ENCODE measurements at regions not wholly inside any gene's neighbourhood (a gene's known extent, or its start where the extent isn't known, plus 50 kb on each side); places are given as distances from the start of the nearest gene placed in this dataset.

GRCh38 chr12:62191491-62192179 lies 68.6 kb upstream of the USP15 start:
- TF ChIP-seq CTCF (conservative IDR thresholded peaks at IDR 0.05 in 1 of 2, IDR thresholded peaks at IDR 0.05 in 1 of 2; ENCODE audit: low read depth in 1 of 2, low read length in 2 of 2) (no peak), EZH2 (IDR thresholded peaks at IDR 0.05; ENCODE audit: low read length, missing control alignments) (peak; percentile 78)
- Histone ChIP-seq H3K9ac (ENCODE audit: insufficient read depth, low read length) (no peak overlapping the region), H3K4me3 (replicated peaks in 1 of 4; ENCODE audit: control extremely low read depth in 1 of 4, insufficient read depth in 1 of 4, low read depth in 3 of 4, low read length in 4 of 4) (peak overlapping the region; percentile 11 to 58 (median 46))

GRCh38 chr12:62192180-62192902 lies 67.9 kb upstream of the USP15 start:
- Histone ChIP-seq H3K36me3 (ENCODE audit: control insufficient read depth, insufficient read depth, low read length) (no peaks in the 10 kb centered on the region), H2AFZ (ENCODE audit: low read length) (peak overlapping the region; percentile 62), H4K20me1 (ENCODE audit: control insufficient read depth, extremely low read depth, insufficient read depth, low read length) (no peaks in the 10 kb centered on the region), H3K27me3 (ENCODE audit: control insufficient read depth, insufficient read depth, low read length) (peaks cover 26% of the 10 kb centered on the region), H3K27ac (ENCODE audit: insufficient read depth, low read length) (no peak overlapping the region), H3K79me2 (ENCODE audit: control insufficient read depth, insufficient read depth, low read length) (no peaks in the 10 kb centered on the region), H3K4me2 (ENCODE audit: extremely low read depth, insufficient read depth, low read length) (peak overlapping the region; percentile 88), H3K4me3 (replicated peaks in 1 of 4; ENCODE audit: control extremely low read depth in 1 of 4, insufficient read depth in 1 of 4, low read depth in 3 of 4, low read length in 4 of 4) (peak overlapping the region; percentile 11 to 58 (median 46)), H3K9ac (ENCODE audit: insufficient read depth, low read length) (no peak overlapping the region), H3K4me1 (ENCODE audit: control insufficient read depth, extremely low read depth, insufficient read depth, low read length) (peaks cover 3% of the 10 kb centered on the region), H3K9me3 (ENCODE audit: control insufficient read depth, insufficient read depth, low read depth, low read length) (no peaks in the 10 kb centered on the region)
- peak; percentile 70 to 74 for TF ChIP-seq CTCF (conservative IDR thresholded peaks at IDR 0.05 in 1 of 2, IDR thresholded peaks at IDR 0.05 in 1 of 2; ENCODE audit: low read depth in 1 of 2, low read length in 2 of 2)
- TF ChIP-seq EZH2 (IDR thresholded peaks at IDR 0.05; ENCODE audit: low read length, missing control alignments): peak; percentile 48
- DNase-seq (ENCODE audit: low read depth in 2 of 2): peak; percentile 74 to 88

More at GRCh38 chr12:62191491-62192179, 68.6 kb upstream of the USP15 start:
- DNase-seq (ENCODE audit: low read depth in 2 of 2): peak; percentile 43
- H2AFZ ChIP-seq (ENCODE audit: low read length): no peak overlapping the region
- H3K4me2 ChIP-seq (ENCODE audit: extremely low read depth, insufficient read depth, low read length): peak overlapping the region; percentile 88
- H3K27ac ChIP-seq (ENCODE audit: insufficient read depth, low read length): no peak overlapping the region
- H3K4me1 ChIP-seq (ENCODE audit: control insufficient read depth, extremely low read depth, insufficient read depth, low read length): peaks cover 3% of the 10 kb centered on the region
- H3K36me3 ChIP-seq (ENCODE audit: control insufficient read depth, insufficient read depth, low read length): no peaks in the 10 kb centered on the region
- peaks cover 26% of the 10 kb centered on the region for H3K27me3 ChIP-seq (ENCODE audit: control insufficient read depth, insufficient read depth, low read length)
- no peaks in the 10 kb centered on the region for H4K20me1 ChIP-seq (ENCODE audit: control insufficient read depth, extremely low read depth, insufficient read depth, low read length)
- no peaks in the 10 kb centered on the region for H3K79me2 ChIP-seq (ENCODE audit: control insufficient read depth, insufficient read depth, low read length)
- H3K9me3 ChIP-seq (ENCODE audit: control insufficient read depth, insufficient read depth, low read depth, low read length): no peaks in the 10 kb centered on the region

GRCh38 chr12:62192903-62193250 lies 67.3 kb upstream of the USP15 start:
- no peak overlapping the region for H2AFZ ChIP-seq (ENCODE audit: low read length)
- H3K9ac ChIP-seq (ENCODE audit: insufficient read depth, low read length): no peak overlapping the region
- H3K9me3 ChIP-seq (ENCODE audit: control insufficient read depth, insufficient read depth, low read depth, low read length): no peaks in the 10 kb centered on the region
- no peaks in the 10 kb centered on the region for H3K36me3 ChIP-seq (ENCODE audit: control insufficient read depth, insufficient read depth, low read length)
- peaks cover 3% of the 10 kb centered on the region for H3K4me1 ChIP-seq (ENCODE audit: control insufficient read depth, extremely low read depth, insufficient read depth, low read length)
- no peaks in the 10 kb centered on the region for H3K79me2 ChIP-seq (ENCODE audit: control insufficient read depth, insufficient read depth, low read length)
- H3K27me3 ChIP-seq (ENCODE audit: control insufficient read depth, insufficient read depth, low read length): peaks cover 26% of the 10 kb centered on the region
- H3K4me2 ChIP-seq (ENCODE audit: extremely low read depth, insufficient read depth, low read length): peak overlapping the region; percentile 88
- peak overlapping the region in 2 of 4 experiments; percentile 43 to 54 for H3K4me3 ChIP-seq (replicated peaks in 1 of 4; ENCODE audit: control extremely low read depth in 1 of 4, insufficient read depth in 1 of 4, low read depth in 3 of 4, low read length in 4 of 4)
- H3K27ac ChIP-seq (ENCODE audit: insufficient read depth, low read length): no peak overlapping the region
- no peak for DNase-seq (ENCODE audit: low read depth in 2 of 2)
- H4K20me1 ChIP-seq (ENCODE audit: control insufficient read depth, extremely low read depth, insufficient read depth, low read length): no peaks in the 10 kb centered on the region
- no peak for TF ChIP-seq EZH2 (IDR thresholded peaks at IDR 0.05; ENCODE audit: low read length, missing control alignments)
- TF ChIP-seq CTCF (conservative IDR thresholded peaks at IDR 0.05 in 1 of 2, IDR thresholded peaks at IDR 0.05 in 1 of 2; ENCODE audit: low read depth in 1 of 2, low read length in 2 of 2): no peak

All from fibroblast of lung (primary cell).